ENCODE measurements at regions not wholly inside any gene's neighbourhood (a gene's known extent, or its start where the extent isn't known, plus 50 kb on each side); places are given as distances from the start of the nearest gene placed in this dataset.

DNA sequence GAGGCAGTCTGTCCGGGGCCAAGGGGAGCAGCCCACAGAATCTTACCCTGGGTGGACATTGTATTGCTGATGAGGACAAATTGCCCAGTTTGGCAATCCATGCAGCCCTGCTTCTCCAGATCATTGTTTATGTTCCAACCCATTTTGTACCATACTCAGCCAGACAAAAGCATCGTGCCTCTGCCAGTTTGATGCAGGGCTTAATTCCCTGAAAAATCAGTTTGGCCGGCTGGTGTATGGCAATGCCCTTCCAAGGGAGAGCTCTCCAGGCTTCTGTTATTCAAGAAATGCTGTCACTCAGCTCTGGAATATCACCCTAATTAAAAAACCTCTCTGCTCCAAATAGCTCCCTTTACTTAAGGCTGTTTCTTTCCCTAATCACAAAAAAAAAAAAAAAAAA, 697.7 kb downstream of the TBC1D22A start:
- no peak for FAIRE-seq

GRCh38 chr22:47458348-47458747, 695.9 kb downstream of the TBC1D22A start:
- no peak for FAIRE-seq
- DNase-seq (ENCODE audit: insufficient read length, low spot score): no peak

More for the DNA sequence above, 697.7 kb downstream of the TBC1D22A start:
- no peak for DNase-seq (ENCODE audit: insufficient read length, low spot score)

DNA sequence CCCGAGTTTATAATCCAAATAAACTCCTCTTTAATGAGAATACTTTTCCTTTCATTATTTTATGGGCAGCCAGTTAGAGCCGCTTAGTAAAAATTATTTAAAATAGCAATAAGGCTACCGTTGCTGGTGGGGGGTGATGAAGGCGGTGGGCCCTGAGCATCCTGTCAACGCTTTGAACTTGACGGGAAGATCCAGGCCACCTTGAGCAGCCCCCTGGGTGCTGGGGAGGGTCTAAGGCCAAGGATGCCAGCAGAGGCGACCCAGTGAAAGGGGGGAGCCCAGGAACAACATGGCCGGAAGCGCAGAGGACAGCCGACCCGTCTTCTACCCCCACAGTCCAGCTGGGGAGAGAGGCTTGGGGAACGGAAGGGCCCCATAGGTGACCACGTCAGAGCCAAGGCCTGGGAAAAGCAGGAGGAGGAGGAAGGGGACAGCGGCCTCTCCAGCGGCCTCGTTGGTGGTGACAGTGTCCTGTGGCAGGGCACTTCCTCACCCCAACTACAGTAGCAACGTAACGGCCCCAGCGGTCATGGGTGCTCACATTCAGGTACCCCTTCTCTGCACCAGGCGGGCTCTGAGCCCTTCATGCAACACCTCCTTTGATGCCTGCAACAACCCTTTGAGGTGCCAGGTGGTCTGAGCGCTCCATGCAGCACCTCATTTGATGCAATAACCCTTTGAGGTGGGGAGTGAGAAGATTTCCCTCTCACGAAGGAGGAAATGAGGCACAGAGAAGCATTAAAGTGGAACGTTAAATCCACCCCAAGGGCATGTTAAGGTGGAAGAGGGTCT, 695.3 kb downstream of the TBC1D22A start:
- no peak for DNase-seq (ENCODE audit: insufficient read length, low spot score)
- FAIRE-seq: no peak

- no peak for DNase-seq (ENCODE audit: insufficient read length, low spot score)
- FAIRE-seq: no peak
Measured at GRCh38 chr22:47457021-47457420, 694.6 kb downstream of the TBC1D22A start.

DNA sequence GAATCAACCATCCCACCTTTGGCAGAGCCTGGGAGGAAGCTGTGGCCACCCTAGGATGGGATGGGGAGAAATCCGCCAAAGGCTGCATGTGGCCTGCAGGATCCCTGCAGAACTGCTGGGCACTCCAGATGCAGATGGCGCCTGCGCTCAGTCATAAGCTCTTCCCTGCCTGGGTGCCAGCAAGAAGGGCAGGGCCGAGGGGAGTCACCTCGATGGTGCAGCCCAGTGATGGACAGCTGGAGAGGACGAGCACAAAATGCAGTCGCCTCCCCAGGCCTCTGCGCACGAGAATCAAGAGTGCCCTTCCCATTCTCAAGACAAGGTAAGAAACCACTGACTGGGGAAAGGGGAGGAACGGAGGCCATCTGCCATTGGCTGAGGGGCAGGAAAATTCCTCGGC, 693.6 kb downstream of the TBC1D22A start:
- DNase-seq (ENCODE audit: insufficient read length, low spot score) (no peak), FAIRE-seq (no peak)

DNA sequence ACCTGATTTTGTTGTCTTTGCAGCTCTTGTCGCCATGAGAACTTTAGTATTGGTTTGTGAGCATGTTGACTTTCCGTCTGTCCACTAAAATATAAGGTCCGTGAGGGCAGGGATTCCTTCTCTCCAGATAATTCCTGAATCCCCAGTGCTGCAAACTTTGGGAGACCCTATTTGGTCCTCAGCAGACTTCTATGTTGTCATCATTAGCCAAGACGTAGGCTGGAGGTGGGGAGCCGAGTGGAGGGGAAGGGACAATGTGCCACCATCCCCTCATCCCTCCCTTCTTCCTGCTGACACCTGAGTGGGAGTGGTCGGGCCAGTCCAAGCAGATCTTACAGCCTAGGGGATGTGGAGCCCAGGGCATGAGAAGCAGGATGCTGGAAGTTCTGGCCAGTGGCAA, 690.6 kb downstream of the TBC1D22A start:
- FAIRE-seq (no peak), DNase-seq (ENCODE audit: insufficient read length, low spot score) (no peak)

DNA sequence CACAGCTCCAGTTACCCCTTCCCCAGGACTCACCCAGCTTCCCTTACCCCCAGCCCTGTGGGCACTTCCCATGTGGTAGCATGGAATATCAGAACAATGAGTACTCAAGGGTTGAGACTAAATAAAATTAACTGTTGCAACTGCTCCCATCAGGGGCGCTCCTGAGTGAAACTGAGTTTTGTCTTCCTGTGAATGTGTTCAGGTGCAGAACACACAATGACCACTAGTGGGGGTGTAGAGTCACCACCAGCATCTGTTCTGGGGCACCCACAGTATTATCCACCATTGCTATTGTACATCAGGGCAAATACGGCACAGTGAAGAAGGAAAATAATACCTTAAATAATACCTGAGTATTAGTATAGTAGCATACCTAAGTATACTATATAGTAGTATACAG, 689.7 kb downstream of the TBC1D22A start:
- FAIRE-seq (no peak), DNase-seq (ENCODE audit: insufficient read length, low spot score) (no peak)

DNA sequence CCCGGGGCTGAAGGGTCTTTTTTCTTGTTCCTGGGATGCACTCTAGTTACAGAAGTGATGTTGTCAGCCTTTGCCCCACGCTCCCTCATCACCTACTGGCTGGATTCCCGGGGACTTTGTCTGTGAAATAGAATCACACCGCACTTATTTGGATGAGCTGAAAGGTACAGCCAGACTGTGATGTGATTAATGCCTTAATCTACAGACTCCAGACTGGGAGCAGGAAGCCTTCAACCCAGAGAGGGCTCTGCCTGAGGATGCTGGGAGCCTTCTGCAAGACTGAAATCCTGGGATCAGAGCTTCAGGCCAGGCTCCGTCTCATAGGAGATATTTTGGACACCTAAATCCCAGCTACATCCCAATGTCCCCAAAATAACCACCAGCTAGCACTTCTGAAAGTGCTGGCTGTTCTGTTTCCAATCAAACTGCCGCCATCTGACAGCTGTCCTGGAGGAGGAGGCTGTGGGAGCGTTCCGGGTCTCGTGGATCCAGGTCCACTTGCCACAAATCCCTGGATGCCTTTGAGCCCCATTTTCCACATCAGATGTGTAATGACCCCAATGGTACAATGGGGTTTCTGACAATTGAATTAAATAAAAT, 688.5 kb downstream of the TBC1D22A start:
- DNase-seq (ENCODE audit: insufficient read length, low spot score) (no peak), FAIRE-seq (no peak)

- DNase-seq (ENCODE audit: insufficient read length, low spot score) (no peak), FAIRE-seq (no peak)
Measured at GRCh38 chr22:47449508-47450270, 687.2 kb downstream of the TBC1D22A start.

GRCh38 chr22:47448231-47449223, 686.1 kb downstream of the TBC1D22A start:
- FAIRE-seq (no peak), DNase-seq (ENCODE audit: insufficient read length, low spot score) (no peak)

- DNase-seq (ENCODE audit: insufficient read length, low spot score) (no peak), FAIRE-seq (no peak)
Measured at GRCh38 chr22:47446821-47447810, 684.7 kb downstream of the TBC1D22A start.

DNA sequence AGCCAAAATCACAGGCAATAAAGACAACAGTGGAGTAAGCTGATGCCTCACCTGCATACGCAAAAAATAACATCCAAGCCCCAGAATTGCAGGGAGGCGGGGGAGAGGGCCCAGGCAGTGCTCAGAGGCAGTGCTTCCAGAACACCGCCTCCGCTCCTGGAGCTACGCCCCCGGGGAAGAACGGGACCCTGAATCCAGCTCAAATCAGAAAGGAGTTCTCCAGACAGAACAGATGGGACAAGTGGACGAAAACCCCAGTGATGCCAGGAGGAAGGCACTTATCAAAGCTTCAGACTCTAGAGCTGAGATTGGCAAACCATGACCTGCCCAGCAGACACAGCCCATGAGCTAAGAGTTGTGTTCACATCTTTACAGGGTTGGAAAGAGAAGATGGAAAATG, 683.9 kb downstream of the TBC1D22A start:
- no peak for FAIRE-seq
- no peak for DNase-seq (ENCODE audit: insufficient read length, low spot score)

GRCh38 chr22:47445716-47446290, 683.4 kb downstream of the TBC1D22A start:
- no peak for DNase-seq (ENCODE audit: insufficient read length, low spot score)
- FAIRE-seq: no peak

DNA sequence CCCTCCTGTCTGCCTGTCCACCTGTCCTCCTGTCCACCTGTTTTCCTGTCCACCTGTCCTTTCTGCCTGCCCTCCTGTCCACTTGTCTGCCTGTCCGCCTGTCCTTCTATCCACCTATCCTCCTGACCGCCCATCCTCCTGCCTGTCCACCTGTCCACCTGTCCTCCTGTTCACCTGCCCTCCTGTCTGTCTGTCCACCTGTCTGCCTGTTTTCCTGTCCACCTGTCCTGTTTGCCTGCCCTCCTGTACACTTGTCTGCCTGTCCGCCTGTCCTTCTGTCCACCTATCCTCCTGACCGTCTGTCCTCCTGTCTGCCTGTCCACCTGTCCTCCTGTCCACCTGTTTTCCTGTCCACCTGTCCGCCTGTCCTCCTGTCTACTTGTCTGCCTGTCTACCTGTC, 682.8 kb downstream of the TBC1D22A start:
- DNase-seq (ENCODE audit: insufficient read length, low spot score): no peak
- no peak for FAIRE-seq

- no peak for DNase-seq (ENCODE audit: insufficient read length, low spot score)
- FAIRE-seq: no peak
Measured at GRCh38 chr22:47444746-47445065, 682.3 kb downstream of the TBC1D22A start.

- no peak for FAIRE-seq
- DNase-seq (ENCODE audit: insufficient read length, low spot score): no peak
Measured at GRCh38 chr22:47443836-47444745, 681.6 kb downstream of the TBC1D22A start.

DNA sequence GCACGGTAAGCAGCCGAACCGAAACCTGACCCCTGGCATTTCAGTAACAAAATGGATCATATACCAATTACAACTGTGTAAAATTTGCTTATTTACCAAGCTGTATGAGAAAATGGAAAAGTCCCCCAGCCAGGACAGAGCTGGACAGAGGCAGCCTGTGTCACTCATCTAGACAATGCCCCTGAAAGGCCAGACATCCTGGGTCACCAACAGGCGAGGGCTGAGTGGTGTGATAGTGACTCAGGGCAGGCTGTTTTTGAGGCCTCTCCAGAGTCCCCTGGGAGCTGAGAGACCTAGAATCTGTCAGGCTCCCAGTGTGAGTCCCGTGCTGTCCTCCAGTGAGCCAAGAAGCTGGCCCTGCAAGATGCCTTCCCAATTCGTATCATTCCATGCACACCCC, 680.4 kb downstream of the TBC1D22A start:
- no peak for DNase-seq (ENCODE audit: insufficient read length, low spot score)
- no peak for FAIRE-seq

DNA sequence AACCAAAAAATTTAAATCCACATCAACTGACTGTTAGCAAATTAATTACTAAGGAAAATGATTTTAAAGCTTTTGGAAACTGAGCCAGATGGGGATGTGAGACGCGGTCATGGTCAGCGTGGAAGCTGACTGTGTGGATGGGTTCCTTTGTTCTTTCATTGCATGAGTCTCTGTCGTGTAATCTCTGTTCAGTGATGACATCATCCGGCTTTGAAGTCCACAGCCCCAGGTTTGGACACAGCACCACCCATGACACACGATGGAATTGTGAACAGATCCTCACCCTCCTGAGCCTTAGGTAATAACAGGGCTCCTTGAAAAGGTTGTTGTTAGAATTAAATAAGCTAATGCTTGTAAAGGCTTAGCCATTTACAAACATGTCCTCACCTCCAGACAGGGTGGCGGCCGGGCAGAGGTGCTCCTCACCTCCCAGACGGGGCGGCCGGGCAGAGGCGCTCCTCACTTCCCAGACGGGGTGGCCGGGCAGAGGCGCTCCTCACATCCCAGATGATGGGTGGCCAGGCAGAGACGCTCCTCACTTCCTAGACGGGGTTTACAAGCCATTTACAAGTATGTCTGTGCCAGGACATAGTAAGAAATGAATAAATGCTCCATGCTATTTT, 677.3 kb downstream of the TBC1D22A start:
- FAIRE-seq (no peak), DNase-seq (ENCODE audit: insufficient read length, low spot score) (no peak)

Measured in HTR-8/SVneo (cell line).